AG09309 (cell line): ENCODE measurements at regions not wholly inside any gene's neighbourhood (a gene's known extent, or its start where the extent isn't known, plus 50 kb on each side); places are given as distances from the start of the nearest gene placed in this dataset.

Experiments
- DNase-seq: peaks from one replicate; pipeline ENCODE4 v3.0.0-alpha.2; 2010; ENCODE audit warnings: low read depth
- H3K4me3 ChIP-seq: 2 replicates; pipeline ENCODE4 v1.5.1; 2011; ENCODE audit warnings: mild to moderate bottlenecking, low read depth, low read length, moderate library complexity; ENCODE audit not compliant: control insufficient read depth
- CTCF ChIP-seq: IDR thresholded peaks from 2 replicates; pipeline ENCODE4 v1.5.1; 2011; ENCODE audit warnings: mild to moderate bottlenecking, low read depth, low read length, inconsistent platforms; ENCODE audit not compliant: insufficient read depth, control insufficient read depth; ENCODE audit errors: missing control alignments

- TF ChIP-seq CTCF = no peak
- DNase-seq = no peak
- H3K4me3 ChIP-seq = no peak overlapping the region
Measured at GRCh38 chr12:30484658-30485057, 211.0 kb downstream of the IPO8 start.

GRCh38 chr12:30482650-30483049 is 213.0 kb downstream of the IPO8 start:
- DNase-seq = no peak
- TF ChIP-seq CTCF = no peak
- no peak overlapping the region for H3K4me3 ChIP-seq

- DNase-seq = no peak
- no peak overlapping the region for H3K4me3 ChIP-seq
- no peak for TF ChIP-seq CTCF
Measured at GRCh38 chr12:30473274-30473673, 222.4 kb downstream of the IPO8 start.

GRCh38 chr12:30466093-30466585 is 229.5 kb downstream of the IPO8 start:
- no peak overlapping the region for H3K4me3 ChIP-seq
- DNase-seq = no peak
- TF ChIP-seq CTCF = no peak

- TF ChIP-seq CTCF = no peak
- no peak for DNase-seq
- H3K4me3 ChIP-seq = no peak overlapping the region
Measured at GRCh38 chr12:30463636-30464035, 232.0 kb downstream of the IPO8 start.

- TF ChIP-seq CTCF = no peak
- no peak for DNase-seq
- no peak overlapping the region for H3K4me3 ChIP-seq
Measured at GRCh38 chr12:30462249-30462648, 233.4 kb downstream of the IPO8 start.
